ENCODE measurements at regions not wholly inside any gene's neighbourhood (a gene's known extent, or its start where the extent isn't known, plus 50 kb on each side); places are given as distances from the start of the nearest gene placed in this dataset.

DNA sequence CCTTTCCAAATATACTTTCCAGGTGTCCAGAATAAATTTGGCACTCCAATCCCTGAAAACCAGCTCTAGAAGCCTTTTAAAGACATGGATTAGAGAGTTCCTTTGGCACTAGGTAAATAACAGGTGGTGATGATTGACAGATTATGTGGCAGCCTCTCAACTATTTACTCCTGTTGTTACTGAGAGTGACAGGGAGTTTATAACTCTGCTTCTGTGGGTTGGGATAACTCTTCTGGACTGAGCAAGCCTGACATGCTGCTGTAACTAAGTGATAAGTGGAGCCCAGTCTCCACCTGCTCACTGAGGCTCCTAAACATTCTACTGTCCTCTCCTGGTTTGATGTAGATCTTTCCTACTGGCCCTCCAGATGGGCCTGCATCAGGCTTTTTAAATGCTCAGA, 693.2 kb upstream of the FTMT start:
- no peak overlapping the region for H3K4me3 ChIP-seq (ENCODE audit: low read depth, low read length)
- TF ChIP-seq CTCF (conservative IDR thresholded peaks at IDR 0.05; ENCODE audit: low read depth, low read length) = no peak
- no peak for DNase-seq (ENCODE audit: low read depth)

GRCh38 chr5:121160591-121160990, 691.1 kb upstream of the FTMT start:
- no peak overlapping the region for H3K4me3 ChIP-seq (ENCODE audit: low read depth, low read length)
- no peak for DNase-seq (ENCODE audit: low read depth)
- no peak for TF ChIP-seq CTCF (conservative IDR thresholded peaks at IDR 0.05; ENCODE audit: low read depth, low read length)

DNA sequence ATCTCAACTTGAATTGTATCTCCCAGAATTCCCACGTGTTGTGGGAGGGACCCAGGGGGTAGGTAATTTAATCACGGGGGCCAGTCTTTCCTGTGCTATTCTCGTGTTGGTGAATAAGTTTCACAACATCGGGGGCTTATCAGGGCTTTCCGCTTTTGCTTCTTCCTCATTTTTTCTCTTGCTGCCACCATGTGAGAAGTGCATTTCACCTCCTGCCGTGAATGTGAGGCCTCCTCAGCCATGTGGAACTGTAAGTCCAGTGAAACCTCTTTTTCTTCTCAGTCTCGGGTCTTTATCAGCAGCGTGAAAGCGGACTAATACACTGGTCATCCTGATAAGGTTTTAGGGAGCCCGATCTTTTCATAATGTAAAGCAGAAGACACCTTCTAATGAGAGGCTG, 687.0 kb upstream of the FTMT start:
- DNase-seq (ENCODE audit: low read depth) = no peak

GRCh38 chr5:121171361-121171760, 680.3 kb upstream of the FTMT start:
- no peak for DNase-seq (ENCODE audit: low read depth)
- H3K4me3 ChIP-seq (ENCODE audit: low read depth, low read length) = no peak overlapping the region
- no peak for TF ChIP-seq CTCF (conservative IDR thresholded peaks at IDR 0.05; ENCODE audit: low read depth, low read length)

More for the DNA sequence above, 687.0 kb upstream of the FTMT start:
- no peak for TF ChIP-seq CTCF (conservative IDR thresholded peaks at IDR 0.05; ENCODE audit: low read depth, low read length)
- no peak overlapping the region for H3K4me3 ChIP-seq (ENCODE audit: low read depth, low read length)

DNA sequence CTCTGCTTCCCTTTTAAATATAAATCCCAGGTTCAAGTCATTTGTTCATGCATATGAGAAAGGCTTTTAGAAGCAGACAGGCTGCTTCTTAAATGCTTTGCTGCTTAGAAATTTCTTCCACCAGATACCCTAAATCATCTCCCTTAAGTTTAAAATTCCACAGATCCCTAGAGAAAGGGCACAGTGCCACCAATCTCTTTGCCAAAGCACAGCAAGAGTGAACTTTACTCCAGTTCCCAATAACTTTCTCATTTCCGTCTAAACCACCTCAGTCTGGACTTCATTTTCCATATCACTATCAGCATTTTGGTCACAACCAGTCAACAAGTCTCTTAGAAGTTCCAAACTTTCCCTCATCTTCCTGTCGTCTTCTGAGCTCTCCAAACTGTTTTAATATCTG, 679.8 kb upstream of the FTMT start:
- TF ChIP-seq CTCF (conservative IDR thresholded peaks at IDR 0.05; ENCODE audit: low read depth, low read length) = no peak
- no peak overlapping the region for H3K4me3 ChIP-seq (ENCODE audit: low read depth, low read length)
- DNase-seq (ENCODE audit: low read depth) = no peak

- no peak for DNase-seq (ENCODE audit: low read depth)
Observed at GRCh38 chr5:121174351-121174750, 677.3 kb upstream of the FTMT start.

More at GRCh38 chr5:121174351-121174750, 677.3 kb upstream of the FTMT start:
- no peak overlapping the region for H3K4me3 ChIP-seq (ENCODE audit: low read depth, low read length)
- TF ChIP-seq CTCF (conservative IDR thresholded peaks at IDR 0.05; ENCODE audit: low read depth, low read length) = no peak
